ENCODE measurements at regions not wholly inside any gene's neighbourhood (a gene's known extent, or its start where the extent isn't known, plus 50 kb on each side); places are given as distances from the start of the nearest gene placed in this dataset.

DNA sequence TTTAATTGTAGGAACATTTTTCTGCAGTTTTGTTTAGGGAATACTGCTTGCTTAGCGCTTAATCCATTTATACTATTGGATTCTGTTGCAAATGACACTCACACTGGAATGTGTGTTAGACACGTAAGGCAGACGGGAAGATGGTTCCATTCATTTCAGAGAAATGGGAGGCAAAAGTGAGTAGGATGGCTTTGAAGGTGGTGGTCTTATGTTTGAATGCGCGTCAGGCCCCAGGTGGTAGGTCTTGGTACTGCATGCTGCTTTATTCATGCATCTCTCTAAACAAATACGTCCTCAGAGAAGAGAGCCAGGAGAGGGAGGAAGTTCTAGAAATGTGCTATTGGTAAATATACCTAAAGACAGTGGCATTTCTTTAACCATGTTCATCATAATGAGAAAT is 997.6 kb upstream of the RBFOX1 start:
- Histone ChIP-seq H3K18ac (ENCODE audit: low read depth, low read length) (no peak overlapping the region), H3K4me3 (ENCODE audit: insufficient read depth, low read depth, low read length) (no peak overlapping the region), H2AK9ac (replicated peaks; ENCODE audit: low read depth, low read length, poor library complexity) (no peak overlapping the region), H3K9me3 (ENCODE audit: control insufficient read depth, insufficient read depth, low read length) (peaks cover 10% of the 10 kb centered on the region), H3K4me2 (ENCODE audit: low read depth, low read length) (no peak overlapping the region), H3K9me1 (ENCODE audit: insufficient read depth, low read length) (no peaks in the 10 kb centered on the region), H3K4ac (ENCODE audit: low read depth, low read length) (no peak overlapping the region), H3K27ac (ENCODE audit: insufficient read depth, low read length) (no peak overlapping the region), H2BK5ac (ENCODE audit: low read depth, low read length, poor library complexity, severe bottlenecking) (no peak overlapping the region), H3K9ac (ENCODE audit: low read depth, low read length) (no peak overlapping the region), H3K14ac (replicated peaks; ENCODE audit: low read depth, low read length) (no peak overlapping the region), H4K8ac (ENCODE audit: low read depth in 2 of 2, low read length in 2 of 2) (no peak overlapping the region), H3K27me3 (ENCODE audit: control insufficient read depth, insufficient read depth, low read length) (no peaks in the 10 kb centered on the region), H2AK5ac (ENCODE audit: low read depth, low read length) (no peak overlapping the region), H3K36me3 (ENCODE audit: control insufficient read depth, insufficient read depth, low read length) (no peaks in the 10 kb centered on the region), H3K56ac (ENCODE audit: extremely low read depth, insufficient read depth, low read length) (no peak overlapping the region), H2BK120ac (ENCODE audit: low read depth, low read length) (no peak overlapping the region), H4K20me1 (ENCODE audit: insufficient read depth, low read length) (no peaks in the 10 kb centered on the region), H3K79me1 (ENCODE audit: low read depth in 1 of 2, low read length in 2 of 2) (no peaks in the 10 kb centered on the region), H3K23ac (ENCODE audit: low read depth, low read length) (no peak overlapping the region), H2BK15ac (ENCODE audit: low read depth, low read length) (no peak overlapping the region), H4K91ac (ENCODE audit: insufficient read depth, low read depth, low read length) (no peak overlapping the region), H3K4me1 (ENCODE audit: control insufficient read depth, insufficient read depth, low read length) (no peaks in the 10 kb centered on the region), H2BK20ac (ENCODE audit: low read depth, low read length) (no peak overlapping the region), H2AFZ (replicated peaks; ENCODE audit: low read length, poor library complexity) (no peak overlapping the region), H4K5ac (ENCODE audit: low read depth, low read length) (no peak overlapping the region)
- POLR2A ChIA-PET (ENCODE audit: unreplicated experiment) = no interaction called here
- intact Hi-C loops (cut with micrococcal nuclease) (no loop called here), dilution Hi-C loops (cut with HindIII; ENCODE audit: low sequenced_read_pairs, unreplicated experiment) (no loop called here), in situ Hi-C loops (cut with MboI; ENCODE audit: low sequenced_read_pairs) (no loop called here)
- ATAC-seq (ENCODE audit: low read depth) (no peak), DNase-seq (no peak)
- no TSS peak for BruUV-seq (replicated peaks)
- CTCF ChIA-PET = no interaction called here
- no CpG with 5 or more reads among the region's 6 CpGs for WGBS, 2 experiments (ENCODE audit: extremely low coverage in 2 of 2, insufficient read length in 1 of 2)
- no peak for TF ChIP-seq CHD1 (IDR thresholded peaks at IDR 0.05; ENCODE audit: low read depth, low read length)
- no peak for TF ChIP-seq RCOR1 (IDR thresholded peaks at IDR 0.05; ENCODE audit: insufficient replicate concordance, low read length)
- TF ChIP-seq SMC3 (IDR thresholded peaks at IDR 0.05; ENCODE audit: low read depth, low read length) = no peak
- no peak for TF ChIP-seq MXI1 (IDR thresholded peaks at IDR 0.05; ENCODE audit: borderline replicate concordance, low read depth, low read length)
- no peak for TF ChIP-seq RAD21 (IDR thresholded peaks at IDR 0.05; ENCODE audit: low read length)
- no peak for TF ChIP-seq MAZ (IDR thresholded peaks at IDR 0.05; ENCODE audit: borderline replicate concordance, low read depth, low read length)
- no peak for TF ChIP-seq POLR2A (IDR thresholded peaks at IDR 0.05; ENCODE audit: low read depth, low read length)
- TF ChIP-seq, protein P1, sequence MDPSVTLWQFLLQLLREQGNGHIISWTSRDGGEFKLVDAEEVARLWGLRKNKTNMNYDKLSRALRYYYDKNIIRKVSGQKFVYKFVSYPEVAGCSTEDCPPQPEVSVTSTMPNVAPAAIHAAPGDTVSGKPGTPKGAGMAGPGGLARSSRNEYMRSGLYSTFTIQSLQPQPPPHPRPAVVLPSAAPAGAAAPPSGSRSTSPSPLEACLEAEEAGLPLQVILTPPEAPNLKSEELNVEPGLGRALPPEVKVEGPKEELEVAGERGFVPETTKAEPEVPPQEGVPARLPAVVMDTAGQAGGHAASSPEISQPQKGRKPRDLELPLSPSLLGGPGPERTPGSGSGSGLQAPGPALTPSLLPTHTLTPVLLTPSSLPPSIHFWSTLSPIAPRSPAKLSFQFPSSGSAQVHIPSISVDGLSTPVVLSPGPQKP (IDR thresholded peaks at IDR 0.05; ENCODE audit: borderline replicate concordance, low read depth, low read length) = no peak
- TF ChIP-seq, protein P2, sequence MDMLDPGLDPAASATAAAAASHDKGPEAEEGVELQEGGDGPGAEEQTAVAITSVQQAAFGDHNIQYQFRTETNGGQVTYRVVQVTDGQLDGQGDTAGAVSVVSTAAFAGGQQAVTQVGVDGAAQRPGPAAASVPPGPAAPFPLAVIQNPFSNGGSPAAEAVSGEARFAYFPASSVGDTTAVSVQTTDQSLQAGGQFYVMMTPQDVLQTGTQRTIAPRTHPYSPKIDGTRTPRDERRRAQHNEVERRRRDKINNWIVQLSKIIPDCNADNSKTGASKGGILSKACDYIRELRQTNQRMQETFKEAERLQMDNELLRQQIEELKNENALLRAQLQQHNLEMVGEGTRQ (IDR thresholded peaks at IDR 0.05; ENCODE audit: low read depth, low read length) = no peak
- TF ChIP-seq RFX5 (IDR thresholded peaks at IDR 0.05; ENCODE audit: low read depth, low read length) = no peak
- TF ChIP-seq FOS (IDR thresholded peaks at IDR 0.05; ENCODE audit: low read depth, low read length) = no peak
- no peak for TF ChIP-seq MAFK (IDR thresholded peaks at IDR 0.05; ENCODE audit: low read depth, low read length)
- TF ChIP-seq NFE2L2 (IDR thresholded peaks at IDR 0.05; ENCODE audit: low read depth, low read length) = no peak
- TF ChIP-seq BHLHE40 (IDR thresholded peaks at IDR 0.05; ENCODE audit: low read depth, low read length) = no peak
- TF ChIP-seq, protein P3, sequence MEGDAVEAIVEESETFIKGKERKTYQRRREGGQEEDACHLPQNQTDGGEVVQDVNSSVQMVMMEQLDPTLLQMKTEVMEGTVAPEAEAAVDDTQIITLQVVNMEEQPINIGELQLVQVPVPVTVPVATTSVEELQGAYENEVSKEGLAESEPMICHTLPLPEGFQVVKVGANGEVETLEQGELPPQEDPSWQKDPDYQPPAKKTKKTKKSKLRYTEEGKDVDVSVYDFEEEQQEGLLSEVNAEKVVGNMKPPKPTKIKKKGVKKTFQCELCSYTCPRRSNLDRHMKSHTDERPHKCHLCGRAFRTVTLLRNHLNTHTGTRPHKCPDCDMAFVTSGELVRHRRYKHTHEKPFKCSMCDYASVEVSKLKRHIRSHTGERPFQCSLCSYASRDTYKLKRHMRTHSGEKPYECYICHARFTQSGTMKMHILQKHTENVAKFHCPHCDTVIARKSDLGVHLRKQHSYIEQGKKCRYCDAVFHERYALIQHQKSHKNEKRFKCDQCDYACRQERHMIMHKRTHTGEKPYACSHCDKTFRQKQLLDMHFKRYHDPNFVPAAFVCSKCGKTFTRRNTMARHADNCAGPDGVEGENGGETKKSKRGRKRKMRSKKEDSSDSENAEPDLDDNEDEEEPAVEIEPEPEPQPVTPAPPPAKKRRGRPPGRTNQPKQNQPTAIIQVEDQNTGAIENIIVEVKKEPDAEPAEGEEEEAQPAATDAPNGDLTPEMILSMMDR (conservative IDR thresholded peaks at IDR 0.05; ENCODE audit: low read depth, low read length) = no peak
- no peak for TF ChIP-seq CEBPB (IDR thresholded peaks at IDR 0.05; ENCODE audit: low read depth, low read length)
